Hematopoietic multipotent progenitor cell (in vitro differentiated cells): ENCODE measurements at regions not wholly inside any gene's neighbourhood (a gene's known extent, or its start where the extent isn't known, plus 50 kb on each side); places are given as distances from the start of the nearest gene placed in this dataset.
"Not testable (repeated sequence)": the region's sequence is repeated elsewhere in the genome, so short reads cannot be mapped to it uniquely, and the experiment has no call there.

ENCODE experiments used
- DNase-seq, 3 donors: peaks; one replicate each; pipeline ENCODE4 v3.0.0-alpha.2; 2011 to 2015; ENCODE audit warnings: low read depth in 2 of 3, low spot score in 2 of 3

DNA sequence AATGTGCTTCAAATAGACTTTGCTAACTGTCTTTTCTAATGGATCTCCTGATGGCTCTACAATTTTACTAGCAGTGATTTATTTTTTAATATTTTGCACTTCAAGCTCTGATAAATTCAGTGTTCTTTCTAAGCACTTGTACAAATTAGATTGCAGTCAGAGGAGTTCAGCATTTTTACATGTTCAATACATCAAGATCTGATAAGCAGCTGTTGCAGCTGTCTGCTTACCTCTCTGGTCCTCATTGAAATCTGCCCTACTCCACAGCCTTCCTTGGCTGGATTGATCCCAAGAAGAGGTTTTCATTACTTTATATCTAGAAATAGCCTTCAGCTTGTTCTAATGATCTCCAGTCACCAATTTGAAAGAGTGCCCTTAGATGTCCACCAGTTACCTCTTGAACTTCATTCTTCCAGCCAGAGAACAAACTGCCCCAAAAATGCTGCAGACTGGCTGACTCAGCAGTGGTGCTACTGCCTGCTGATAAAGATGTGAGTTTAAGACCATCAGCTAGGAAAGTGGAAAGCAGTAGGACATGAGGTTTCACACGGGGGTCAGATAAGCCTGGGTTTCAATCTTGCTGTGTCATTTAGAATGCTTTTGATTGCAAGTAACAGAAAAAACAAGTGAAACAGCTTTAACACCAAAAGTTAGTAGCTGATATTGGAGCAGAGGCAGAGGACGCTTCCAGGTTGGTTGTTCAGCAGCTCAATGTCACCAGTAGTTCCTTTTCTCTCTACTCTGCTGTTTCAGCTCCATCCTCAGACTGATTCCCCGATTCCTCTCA lies 350.9 kb upstream of the NPVF start:
- DNase-seq, result peak in 2 of 3 donors; percentile 9 to 41

DNA sequence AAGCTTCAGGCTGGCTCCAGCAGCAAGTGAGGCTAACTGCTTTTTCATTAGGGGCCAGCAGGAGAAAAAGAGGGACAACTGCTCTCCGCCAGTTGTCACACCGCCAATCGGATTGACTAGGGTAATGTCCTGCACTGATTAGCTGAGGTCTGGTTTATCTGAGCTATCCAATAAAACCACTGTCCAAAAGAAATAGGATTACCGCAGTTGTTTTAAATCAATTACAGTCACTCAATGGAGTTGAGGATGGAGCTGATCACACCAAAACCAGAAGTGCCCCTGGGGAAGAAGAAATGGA lies 351.4 kb upstream of the NPVF start:
- DNase-seq, result no peak

DNA sequence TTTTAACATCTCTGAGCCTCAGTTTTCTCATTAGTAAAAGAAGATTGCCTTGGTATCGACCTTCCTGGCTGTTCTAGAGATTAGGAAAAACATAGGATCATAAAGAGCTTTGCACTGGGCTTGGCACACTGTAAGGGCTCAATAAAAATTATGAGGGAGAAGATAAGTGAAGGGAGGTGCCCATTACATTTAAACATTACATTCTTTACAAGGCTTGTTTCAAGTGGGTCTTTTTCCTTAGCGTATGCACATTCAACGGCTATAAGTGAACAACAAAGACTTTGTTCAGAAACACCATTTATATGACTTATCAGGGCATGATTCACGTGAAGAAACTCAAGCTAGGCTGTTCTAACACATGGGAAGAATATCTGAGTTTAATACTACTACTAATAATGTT lies 351.9 kb upstream of the NPVF start:
- DNase-seq, result no peak

DNA sequence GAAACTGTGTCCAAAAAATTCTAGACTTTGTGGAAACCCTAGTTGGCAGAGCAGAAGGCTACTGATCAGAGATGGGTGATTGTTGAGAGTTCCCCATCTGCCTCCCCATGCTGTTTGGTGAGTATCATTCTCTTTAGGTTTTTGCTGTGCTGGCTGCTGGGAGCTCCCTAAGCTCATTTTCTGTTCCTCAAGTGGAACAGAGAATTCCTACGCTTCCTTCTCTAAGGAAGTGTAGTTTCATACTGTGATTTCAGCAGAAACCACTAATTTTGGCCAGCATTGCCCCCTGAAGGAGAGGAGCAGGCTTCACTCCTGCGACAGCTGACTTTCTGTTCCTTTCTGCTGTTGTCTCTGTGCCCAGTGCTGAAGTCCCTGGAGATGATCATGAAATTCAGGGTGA lies 355.3 kb upstream of the NPVF start:
- DNase-seq, result no peak

DNA sequence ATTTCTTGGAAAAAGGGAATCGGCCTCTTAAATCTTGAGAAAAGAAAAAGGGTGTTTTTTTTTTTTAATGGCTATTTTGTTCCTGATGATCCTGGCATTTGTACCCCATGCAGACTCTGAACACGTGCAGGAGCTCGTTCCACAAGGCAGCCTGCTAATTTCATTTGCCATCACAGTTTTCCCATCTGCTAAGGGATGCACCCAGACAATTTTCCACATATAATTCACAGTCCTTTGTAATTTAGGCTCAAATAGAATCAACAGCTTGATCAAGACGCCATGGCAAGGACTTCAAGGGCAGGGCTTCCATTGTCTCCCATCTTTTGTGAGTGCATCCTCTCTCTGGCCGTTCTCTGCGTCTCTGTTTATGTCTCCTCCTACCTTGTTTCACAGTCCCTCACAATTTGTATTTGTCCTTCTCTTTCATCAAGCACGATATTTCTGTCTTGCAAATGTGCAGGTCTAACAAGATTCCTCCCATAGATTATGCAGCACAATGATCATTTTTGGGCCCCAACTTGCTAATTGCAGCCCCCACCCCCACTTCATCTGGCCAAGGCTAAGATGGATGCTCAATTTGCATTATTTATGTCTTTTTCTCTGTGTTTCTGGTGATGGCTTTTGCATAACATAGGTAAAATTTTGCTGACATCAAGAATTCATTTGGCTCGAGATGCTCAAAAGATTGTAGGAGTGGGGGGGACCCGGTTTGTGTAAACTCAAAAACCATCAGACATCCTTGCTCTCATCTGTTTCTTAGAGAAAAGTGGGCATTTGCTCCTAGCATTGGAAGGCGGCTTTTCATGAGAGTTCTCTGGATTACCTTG lies 356.0 kb upstream of the NPVF start:
- DNase-seq, result no peak

DNA sequence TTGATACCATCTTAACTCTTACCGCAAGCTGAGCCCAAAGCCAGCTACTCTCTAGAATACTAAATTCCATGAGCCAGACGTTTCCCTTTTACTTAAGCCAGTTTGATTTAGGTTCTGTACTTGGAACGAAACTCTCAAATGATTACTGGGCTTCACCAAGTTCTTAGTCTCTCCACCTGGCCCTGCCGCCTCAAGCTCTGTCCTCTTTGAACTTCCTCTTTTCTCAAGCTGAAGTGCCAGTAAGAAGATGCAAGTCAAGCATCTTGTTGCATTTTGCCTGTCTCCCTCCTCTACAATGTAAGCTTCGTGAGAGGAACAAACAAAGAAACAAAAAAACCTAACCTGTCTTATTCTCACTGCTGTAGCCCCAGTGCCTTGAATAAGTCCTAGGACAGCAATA lies 358.2 kb upstream of the NPVF start:
- peak in 2 of 3 donors; percentile 11 to 57 for DNase-seq

DNA sequence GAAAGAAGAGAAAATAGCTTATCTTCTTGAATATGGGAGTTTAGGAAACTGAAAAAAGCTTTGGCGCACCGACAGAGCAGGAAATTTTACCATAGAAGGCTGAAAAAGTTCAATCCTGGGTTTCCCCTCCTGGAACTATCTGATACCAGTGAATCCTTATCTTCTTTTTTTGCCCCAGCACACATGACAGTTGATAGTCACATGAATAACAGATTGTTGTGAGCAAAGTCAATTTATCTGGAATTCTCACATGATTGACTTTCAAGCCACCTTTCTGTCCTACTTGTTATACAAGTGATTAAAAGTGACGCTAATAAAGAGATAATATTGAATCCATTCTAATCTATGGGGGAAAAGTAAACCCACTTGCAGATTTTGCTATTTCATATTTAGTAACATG lies 365.8 kb upstream of the NPVF start:
- DNase-seq, result no peak

DNA sequence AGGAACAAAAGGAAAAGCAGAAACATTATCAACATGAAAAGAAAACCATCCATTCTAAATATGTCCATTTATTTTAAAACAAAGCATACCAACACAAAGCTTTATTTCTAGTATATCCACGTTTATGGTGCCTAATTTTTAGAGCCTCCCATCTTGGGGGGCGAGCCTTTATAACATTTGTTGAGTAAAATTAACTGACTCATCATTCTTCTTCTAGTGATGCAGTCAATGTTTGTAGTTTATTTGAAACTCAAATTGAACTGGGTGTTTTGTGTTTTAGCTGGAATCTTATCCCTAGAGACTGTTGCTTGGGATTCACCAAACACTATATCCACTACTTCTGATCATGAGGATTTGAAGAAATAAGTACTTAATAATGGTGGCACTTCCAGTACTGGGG lies 366.4 kb upstream of the NPVF start:
- no peak for DNase-seq

DNA sequence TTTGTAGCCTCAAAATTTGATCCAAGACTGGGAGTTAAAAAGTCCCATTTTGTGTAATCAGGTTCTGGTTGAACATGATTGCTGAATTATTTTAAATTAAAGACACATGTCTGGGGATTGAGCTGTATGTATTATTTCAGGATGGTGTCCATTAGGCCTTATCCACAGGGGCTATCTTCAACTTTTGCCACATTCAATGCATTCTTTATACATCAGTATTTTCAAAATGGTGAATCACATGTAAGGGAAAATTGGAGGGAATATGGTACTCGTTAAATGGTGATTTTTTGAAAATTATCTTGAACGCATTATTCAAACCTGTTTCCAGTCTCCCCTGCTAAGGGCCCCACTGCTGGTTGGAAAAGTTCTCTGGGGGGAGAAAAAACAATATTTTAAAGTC lies 367.7 kb upstream of the NPVF start:
- DNase-seq, result no peak

DNA sequence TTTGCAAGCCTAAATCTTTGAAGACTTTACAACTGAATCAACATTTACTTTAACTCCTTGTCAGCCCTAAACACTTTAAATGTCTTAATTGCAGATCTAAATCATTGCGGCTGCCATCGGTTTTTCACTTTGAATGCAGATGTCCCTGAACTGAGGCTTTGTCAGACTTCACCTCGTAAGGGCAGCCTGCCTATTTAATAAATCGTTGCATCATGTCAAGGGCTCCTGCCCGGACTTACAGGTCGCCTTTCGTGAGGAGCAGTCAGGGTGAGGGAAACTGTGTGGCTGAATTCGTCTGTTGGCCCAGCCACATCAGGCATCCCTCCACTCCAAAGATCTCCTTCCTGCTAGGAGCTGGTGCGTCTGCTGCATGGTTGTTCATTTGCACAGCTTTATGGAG lies 368.2 kb upstream of the NPVF start:
- no peak for DNase-seq

DNA sequence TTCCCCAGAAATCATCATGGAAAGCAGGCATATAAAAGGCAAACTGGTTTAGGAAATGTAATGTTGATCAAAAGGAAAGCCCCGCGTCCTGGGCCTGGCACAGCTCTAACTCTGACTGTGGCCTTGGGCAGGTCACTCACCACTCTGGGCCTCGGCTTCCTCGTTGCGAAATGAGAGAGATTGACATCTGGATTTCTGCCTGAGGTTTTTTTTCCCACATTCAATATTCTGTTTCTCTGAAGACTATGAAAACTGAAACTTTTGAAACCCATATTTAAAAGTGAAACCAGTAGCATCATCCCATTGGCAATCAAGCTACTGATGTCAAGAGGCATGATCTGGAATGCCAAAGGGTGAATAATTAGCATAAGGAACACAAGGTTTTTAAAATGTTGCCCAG lies 369.7 kb upstream of the NPVF start:
- peak in 1 of 3 donors; percentile 10 for DNase-seq

DNA sequence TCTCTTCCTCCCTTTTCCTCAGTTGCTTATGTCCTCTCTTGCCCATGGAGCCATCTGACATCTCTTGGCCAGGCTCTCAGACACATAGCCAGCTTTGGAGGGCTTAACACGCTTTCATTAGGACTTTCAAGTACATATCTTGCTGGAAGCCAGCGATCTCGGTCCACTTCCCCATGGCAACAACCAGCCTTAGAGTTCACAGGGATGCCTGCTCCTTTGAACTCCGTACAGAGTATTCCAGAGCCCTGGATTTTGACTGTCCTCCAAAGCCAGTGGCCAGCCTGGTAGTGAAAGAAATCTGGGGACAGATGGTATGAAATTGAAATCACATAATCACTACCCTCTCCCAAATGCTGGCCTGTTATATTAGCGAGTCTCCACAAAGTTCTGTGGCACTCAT lies 370.5 kb upstream of the NPVF start:
- no peak for DNase-seq

DNA sequence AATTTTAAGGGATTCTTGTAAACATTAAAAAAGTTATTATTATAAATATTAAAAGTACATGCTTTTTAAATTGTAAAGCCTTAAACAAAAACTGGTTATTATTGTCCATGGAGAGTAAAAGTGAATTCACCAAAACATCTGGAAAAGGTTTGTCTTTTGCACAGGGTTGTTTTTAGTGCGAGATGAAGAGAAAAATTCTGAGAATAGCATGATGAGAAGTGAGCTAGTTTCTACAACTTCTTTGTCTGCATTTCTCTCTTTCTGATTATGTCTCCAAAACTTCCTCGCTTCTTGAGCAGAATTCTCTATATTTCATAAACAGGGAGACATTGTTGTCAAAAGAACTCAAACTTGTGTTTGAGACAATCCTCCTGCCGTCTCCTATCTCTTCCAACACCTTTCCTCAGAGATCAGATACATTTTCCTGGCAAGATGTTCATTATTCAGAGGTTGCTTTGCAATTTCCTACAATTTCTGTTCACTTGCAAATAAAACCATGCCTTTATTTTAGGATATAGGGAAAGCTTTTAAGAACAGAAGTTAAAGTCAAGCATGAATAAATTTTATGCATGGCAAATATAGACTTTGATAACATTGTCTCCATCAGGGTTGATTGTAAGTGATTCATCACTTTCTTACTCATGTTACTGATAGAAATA lies 372.1 kb upstream of the NPVF start:
- DNase-seq, result no peak

DNA sequence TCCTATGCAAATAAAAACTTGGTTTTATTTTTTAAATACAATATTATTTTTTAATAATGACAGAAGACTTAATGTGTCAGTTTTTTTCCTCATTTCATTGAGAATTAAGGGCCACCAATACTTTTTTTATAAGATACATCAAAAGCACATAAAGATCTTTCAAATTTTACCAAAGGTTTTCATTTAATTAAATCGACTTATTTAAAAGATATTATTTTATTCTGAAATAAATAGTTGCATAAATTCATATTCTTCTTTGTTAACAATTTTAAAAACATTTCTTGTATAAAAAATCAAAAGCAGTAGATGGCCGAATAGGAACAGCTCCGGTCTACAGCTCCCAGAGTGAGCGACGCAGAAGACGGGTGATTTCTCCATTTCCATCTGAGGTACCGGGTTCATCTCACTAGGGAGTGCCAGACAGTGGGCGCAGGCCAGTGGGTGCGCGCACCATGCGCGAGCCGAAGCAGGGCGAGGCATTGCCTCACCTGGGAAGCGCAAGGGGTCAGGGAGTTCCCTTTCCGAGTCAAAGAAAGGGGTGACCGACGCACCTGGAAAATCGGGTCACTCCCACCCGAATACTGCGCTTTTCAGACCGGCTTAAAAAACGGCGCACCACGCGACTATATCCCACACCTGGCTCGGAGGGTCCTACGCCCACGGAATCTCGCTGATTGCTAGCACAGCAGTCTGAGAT lies 374.6 kb upstream of the NPVF start:
- not testable (repeated sequence) for DNase-seq

DNA sequence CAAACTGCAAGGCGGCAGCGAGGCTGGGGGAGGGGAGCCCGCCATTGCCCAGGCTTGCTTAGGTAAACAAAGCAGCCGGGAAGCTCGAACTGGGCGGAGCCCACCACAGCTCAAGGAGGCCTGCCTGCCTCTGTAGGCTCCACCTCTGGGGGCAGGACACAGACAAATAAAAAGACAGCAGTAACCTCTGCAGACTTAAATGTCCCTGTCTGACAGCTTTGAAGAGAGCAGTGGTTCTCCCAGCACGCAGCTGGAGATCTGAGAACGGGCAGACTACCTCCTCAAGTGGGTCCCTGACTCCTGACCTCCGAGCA lies 375.1 kb upstream of the NPVF start:
- not testable (repeated sequence) for DNase-seq

DNA sequence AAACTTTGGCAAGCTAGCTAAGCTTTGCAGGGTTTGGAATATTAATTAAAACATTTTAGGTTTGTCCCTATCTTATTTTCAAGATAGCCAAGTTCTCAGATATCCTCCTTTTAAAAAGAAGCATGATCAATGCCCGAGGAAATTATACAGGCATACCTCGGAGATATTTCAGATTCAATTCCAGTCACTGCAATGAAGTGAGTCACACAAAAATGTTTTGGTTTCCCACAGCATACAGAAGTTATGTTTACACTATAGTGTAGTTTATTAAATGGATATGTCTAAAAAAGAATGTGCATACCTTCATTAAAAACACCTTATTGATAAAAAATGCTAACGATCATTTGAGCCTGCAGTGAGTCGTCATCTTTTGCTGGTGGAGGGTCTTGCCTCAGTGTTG lies 382.9 kb upstream of the NPVF start:
- DNase-seq, result no peak

DNA sequence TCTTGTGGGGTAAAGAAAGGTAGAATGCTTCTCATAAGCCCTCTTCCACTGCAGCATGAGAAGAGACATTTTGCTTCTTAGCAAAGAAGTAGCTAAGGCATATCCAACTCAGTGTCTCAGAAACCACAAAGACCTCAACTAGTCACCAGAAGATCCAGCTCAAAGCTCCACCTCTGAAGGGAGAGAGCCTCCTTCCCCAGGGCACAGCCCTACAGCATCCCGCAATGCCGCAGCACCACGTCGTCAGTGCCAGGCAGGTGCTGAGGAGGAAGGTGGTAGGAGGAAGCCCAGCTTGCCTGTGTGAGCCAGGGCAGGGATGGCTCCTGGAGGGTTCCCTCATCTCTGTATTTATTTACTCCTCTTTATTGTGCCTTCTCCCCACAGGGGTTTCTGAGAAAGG lies 385.6 kb upstream of the NPVF start:
- no peak for DNase-seq

DNA sequence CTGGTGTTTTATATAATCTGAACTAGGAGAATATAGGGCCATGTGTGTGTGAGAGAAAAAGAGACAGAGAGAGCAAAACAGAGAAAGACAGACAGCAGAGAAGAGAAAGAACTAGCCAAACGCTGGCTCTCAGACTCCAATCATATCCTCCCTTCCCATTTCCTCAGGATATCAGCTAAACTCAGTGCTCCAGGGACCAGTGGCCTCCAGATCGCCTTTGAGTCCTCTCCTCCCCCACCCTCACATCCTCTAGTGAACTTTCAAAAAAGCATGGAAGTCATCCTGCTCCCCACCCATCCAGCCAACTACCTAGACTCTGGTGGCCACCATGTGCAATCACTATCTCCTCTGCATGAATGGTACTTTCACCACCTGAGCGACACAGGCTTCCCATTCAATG lies 386.1 kb upstream of the NPVF start:
- no peak for DNase-seq

DNA sequence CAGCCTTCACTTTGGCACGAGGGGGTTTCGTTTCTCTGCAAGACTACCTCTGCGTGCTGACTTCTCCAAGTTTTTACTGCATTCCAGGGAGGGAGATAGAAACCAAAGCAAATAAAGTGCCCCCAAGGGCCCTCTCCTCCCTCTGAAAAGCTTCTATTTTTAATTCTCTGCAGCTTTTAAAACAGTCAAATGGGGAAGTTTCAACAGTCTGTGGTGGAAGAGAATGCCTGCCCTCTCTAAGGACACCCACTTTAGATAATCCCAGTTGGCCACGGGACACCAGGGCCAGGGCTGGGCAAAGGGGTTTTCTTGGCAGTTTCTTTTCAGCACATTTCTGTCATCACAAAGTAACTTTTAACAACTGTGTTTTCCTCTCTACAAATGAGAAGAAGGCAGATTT lies 386.7 kb upstream of the NPVF start:
- peak in 1 of 3 donors; percentile 38 for DNase-seq

DNA sequence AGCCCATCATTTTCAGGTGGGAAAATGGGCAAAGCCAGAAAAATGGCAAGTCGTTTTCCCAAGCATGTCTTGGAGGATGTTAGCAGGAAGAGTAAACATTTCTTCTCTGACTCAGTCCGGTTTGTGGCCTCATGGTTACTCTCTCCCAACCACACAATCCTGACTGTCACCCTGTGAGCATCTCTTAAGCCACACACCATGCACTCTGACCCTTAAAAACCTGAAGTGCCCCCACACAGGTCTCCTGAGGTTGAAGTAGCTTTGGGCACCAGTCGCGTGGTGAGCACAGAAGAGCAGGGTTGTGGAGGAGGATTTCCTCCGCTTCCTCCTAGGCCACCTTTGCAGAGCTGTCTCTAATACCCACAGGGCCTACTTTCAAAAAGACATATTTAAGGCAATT lies 387.3 kb upstream of the NPVF start:
- DNase-seq, result no peak

DNA sequence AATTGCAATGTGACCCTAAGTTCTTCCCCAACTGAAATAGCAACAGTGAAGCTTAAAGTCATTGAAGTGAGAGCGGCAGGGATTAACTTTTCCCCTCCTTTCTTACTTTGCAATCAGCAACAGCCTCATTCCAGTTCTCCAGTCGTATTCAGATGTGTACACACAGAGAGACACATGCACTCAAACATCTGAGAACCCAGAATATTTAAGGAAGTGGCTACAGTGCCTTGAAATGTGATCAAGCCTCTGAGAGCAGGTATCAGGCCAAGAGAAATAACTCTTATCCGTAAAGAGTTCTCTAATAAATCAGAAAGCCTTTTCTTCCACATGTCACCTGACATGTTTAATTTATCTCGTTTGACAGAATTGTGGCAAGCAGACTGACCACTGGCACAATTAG lies 388.9 kb upstream of the NPVF start:
- DNase-seq, result no peak

DNA sequence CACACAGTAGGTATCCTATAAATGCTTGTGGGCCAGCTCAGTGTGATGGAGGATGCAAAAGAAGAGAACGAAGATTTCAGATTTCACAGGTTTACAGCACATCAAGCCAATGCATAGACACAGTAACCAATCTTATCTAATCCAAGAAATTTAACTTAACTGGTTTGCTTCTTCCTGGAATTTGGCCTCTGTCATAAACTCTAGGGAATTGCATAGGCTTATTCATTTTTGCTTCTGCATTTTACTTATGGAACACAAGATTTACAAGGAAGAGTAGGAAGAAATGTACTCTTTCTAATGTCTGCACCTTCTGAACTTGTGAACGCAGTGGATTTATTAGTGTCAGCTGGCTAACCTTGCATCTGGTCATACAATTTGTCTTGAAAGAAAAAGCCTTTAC lies 389.4 kb upstream of the NPVF start:
- no peak for DNase-seq
